ENCODE measurements at regions not wholly inside any gene's neighbourhood (a gene's known extent, or its start where the extent isn't known, plus 50 kb on each side); places are given as distances from the start of the nearest gene placed in this dataset.

- TF ChIP-seq POLR2A (IDR thresholded peaks at IDR 0.05), result no peak
- TF ChIP-seq POLR2AphosphoS5 (IDR thresholded peaks at IDR 0.05), result no peak
- TF ChIP-seq CTCF (IDR thresholded peaks at IDR 0.05), result no peak
- TF ChIP-seq EP300 (IDR thresholded peaks at IDR 0.05), result no peak
These were observed 120.8 kb upstream of the NANOS1 start for GRCh38 chr10:118908557-118909256.

Data from stomach (tissue), 4 donors.